OCI-LY7 (cell line): ENCODE measurements at regions not wholly inside any gene's neighbourhood (a gene's known extent, or its start where the extent isn't known, plus 50 kb on each side); places are given as distances from the start of the nearest gene placed in this dataset.

ENCODE experiments used
- EZH2phosphoT487 ChIP-seq: fragments of 200-600 bp; sonication (generic); IDR thresholded peaks from 2 replicates; pipeline ENCODE4 v1.6.1; 2018; ENCODE audit warnings: low read depth, borderline replicate concordance, mild to moderate bottlenecking, mixed run types, antibody characterized with exemption, low read length, moderate library complexity, mixed read lengths
- TF ChIP-seq, protein P1 (sequence below): fragments of 200-600 bp; sonication (generic); conservative IDR thresholded peaks from 2 replicates; pipeline ENCODE4 v1.5.1; 2014; ENCODE audit warnings: mild to moderate bottlenecking, antibody characterized with exemption, low read length, moderate library complexity, mixed read lengths

DNA sequence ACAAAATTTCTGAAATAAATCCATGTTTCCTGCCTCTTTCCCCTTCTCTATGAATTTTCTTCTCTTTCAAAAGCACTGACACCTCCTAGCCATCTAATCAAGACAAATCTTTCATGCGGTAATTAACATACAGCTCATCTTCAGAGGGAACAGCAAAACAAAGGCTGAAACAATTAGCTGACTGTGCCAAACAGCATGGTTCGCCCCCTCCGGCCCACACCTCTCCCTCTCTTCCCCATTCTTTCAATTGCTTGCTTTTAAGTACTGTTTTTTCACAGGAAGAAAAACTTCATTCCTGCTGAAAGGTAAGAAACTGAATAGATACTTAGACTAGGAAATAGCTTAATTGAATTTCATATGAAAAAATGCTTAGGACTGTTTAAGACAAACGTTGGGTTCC is 291.1 kb upstream of the NOCT start:
- no peak for TF ChIP-seq EZH2phosphoT487
- TF ChIP-seq, protein P1, sequence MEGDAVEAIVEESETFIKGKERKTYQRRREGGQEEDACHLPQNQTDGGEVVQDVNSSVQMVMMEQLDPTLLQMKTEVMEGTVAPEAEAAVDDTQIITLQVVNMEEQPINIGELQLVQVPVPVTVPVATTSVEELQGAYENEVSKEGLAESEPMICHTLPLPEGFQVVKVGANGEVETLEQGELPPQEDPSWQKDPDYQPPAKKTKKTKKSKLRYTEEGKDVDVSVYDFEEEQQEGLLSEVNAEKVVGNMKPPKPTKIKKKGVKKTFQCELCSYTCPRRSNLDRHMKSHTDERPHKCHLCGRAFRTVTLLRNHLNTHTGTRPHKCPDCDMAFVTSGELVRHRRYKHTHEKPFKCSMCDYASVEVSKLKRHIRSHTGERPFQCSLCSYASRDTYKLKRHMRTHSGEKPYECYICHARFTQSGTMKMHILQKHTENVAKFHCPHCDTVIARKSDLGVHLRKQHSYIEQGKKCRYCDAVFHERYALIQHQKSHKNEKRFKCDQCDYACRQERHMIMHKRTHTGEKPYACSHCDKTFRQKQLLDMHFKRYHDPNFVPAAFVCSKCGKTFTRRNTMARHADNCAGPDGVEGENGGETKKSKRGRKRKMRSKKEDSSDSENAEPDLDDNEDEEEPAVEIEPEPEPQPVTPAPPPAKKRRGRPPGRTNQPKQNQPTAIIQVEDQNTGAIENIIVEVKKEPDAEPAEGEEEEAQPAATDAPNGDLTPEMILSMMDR, result no peak
